T47D (cell line): ENCODE measurements at regions not wholly inside any gene's neighbourhood (a gene's known extent, or its start where the extent isn't known, plus 50 kb on each side); places are given as distances from the start of the nearest gene placed in this dataset.

ENCODE experiments used
- DNase-seq, 2 experiments: peaks; one replicate each; pipeline versions ENCODE4 v3.0.0 to v3.0.0-alpha.2; 2011 to 2012; ENCODE audit warnings: low read depth in 1 of 2, low spot score in 1 of 2
- JUND ChIP-seq: IDR thresholded peaks from 2 replicates; pipeline ENCODE4 v1.6.1; 2012; ENCODE audit warnings: low read depth
- in situ Hi-C: cut with HindIII; loops from 2 replicates; pipeline ENCODE4 v1.10.0; 2016; ENCODE audit warnings: low sequenced_read_pairs, low pct_unique_long_range_greater_than_20kb

- in situ Hi-C loops = no loop called here
- TF ChIP-seq JUND = no peak
- DNase-seq = no peak
These were observed 117.6 kb downstream of the SLC25A47 start for GRCh38 chr14:100440758-100441203.

- DNase-seq = no peak
- no peak for TF ChIP-seq JUND
- in situ Hi-C loops = no loop called here
These were observed 118.3 kb downstream of the SLC25A47 start for GRCh38 chr14:100441271-100441947.

- TF ChIP-seq JUND = no peak
- no peak for DNase-seq
- in situ Hi-C loops = no loop called here
These were observed 118.9 kb downstream of the SLC25A47 start for GRCh38 chr14:100442036-100442435.

DNA sequence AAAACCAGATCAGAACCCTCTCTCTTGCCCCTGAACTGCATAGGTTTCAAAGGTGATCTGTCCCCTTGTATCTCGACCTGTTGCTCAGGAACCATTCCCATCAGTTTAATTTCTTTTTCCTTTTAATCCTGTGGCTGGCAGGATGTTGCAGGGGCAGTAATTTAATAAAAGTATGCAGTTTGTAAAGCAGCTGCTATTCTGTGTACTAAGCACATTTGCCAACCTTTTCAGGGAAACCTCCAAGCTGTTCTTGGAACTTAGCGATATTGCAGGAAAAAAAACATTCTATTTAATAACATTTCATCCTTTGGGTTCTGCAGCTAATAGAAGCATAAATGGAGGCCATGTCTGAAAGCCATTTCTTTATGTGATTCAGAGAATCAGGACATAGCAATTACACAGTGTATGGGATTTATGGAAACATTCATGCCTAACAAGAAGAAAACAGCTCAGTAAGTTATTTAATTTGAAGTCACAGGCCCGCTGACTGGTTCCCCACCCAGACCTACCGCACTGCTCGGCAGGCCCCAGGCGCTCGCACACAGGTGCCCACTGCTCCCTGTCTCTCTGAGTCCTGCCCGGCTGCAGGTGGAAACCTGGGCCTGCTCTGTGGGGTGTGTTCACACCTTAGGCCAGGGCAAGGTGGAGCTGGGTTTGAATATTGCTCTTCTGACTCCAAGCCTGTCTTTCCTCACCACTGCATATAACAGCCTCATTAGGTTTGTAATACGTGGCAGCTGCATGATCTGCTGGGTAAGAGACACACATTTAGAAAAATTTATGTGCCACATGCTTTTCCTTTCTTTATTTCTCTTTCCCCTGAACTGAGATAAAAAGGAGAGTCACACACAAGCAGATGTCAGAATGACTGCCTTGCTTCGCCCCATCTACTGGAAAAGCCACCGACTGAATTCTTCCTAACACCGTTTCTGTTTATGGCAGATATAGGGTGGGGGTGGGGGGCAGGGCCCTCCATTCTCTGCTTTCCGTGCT lies 119.7 kb downstream of the SLC25A47 start:
- DNase-seq = no peak
- TF ChIP-seq JUND = no peak
- in situ Hi-C loops = no loop called here

- in situ Hi-C loops = no loop called here
- DNase-seq = no peak
- no peak for TF ChIP-seq JUND
These were observed 120.5 kb downstream of the SLC25A47 start for GRCh38 chr14:100443603-100444002.

DNA sequence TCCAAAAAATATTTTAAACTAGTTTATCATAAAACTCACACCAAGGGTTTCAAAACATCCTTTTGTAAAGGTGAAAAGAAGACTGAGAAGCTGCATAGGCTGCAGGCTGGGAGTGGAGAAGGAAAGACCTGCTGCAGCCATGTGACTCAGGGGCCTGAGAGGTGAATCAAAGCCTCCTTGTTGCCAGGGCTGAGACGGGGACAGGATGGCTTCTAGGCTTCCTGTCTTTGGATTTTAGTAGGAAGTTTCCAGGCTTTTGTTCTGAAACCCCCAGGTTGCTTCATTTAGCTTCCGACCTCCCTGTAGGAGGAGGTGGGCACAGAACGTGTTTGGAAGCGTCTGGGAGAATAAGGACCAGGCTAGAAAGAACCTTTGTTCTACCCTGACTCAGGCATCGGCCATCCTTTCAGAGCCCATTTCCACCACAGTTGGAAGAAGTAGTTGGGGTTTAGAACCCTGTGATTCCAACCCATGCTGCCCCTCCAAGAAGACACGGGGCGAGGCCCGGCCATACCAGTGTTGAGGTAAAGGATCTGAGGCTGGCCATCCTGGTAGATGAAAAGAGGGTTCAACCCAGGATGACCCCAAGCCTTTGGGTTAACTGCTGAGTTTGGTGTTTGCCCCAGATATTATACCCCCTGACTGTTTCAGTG lies 122.4 kb downstream of the SLC25A47 start:
- DNase-seq = no peak
- in situ Hi-C loops = no loop called here
- no peak for TF ChIP-seq JUND

DNA sequence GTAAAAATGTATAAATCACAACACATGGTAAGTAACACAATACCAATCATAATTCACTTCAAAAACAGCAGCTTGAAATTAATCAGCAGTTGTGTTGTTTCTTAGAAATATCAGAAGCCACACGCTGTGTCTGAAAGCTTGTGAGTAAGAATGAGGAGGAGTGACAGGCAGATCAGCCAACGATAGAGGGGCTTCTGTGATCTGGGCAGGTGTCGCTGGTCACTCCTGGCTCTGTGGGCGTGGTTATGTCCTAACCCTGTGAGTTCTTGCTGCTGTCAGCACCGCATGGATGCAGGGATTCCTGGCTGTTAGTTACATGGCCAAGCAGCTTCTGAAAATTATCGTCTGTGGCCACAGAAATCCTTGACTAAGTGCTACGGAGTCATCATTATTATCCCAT lies 123.4 kb downstream of the SLC25A47 start:
- in situ Hi-C loops = no loop called here

GRCh38 chr14:100448376-100448775 lies 125.2 kb downstream of the SLC25A47 start:
- no peak for DNase-seq
- no peak for TF ChIP-seq JUND
- in situ Hi-C loops = no loop called here

More for the DNA sequence above, 123.4 kb downstream of the SLC25A47 start:
- TF ChIP-seq JUND = no peak
- peak in 1 of 2 experiments; percentile 13 for DNase-seq

- no peak for TF ChIP-seq JUND
- no peak for DNase-seq
These were observed 126.3 kb downstream of the SLC25A47 start for GRCh38 chr14:100449225-100449987.

GRCh38 chr14:100450049-100450448 lies 126.9 kb downstream of the SLC25A47 start:
- DNase-seq = no peak
- TF ChIP-seq JUND = no peak
- in situ Hi-C loops = no loop called here

More at GRCh38 chr14:100449225-100449987, 126.3 kb downstream of the SLC25A47 start:
- in situ Hi-C loops = no loop called here

- no peak for TF ChIP-seq JUND
- DNase-seq = no peak
- in situ Hi-C loops = no loop called here
These were observed 127.6 kb downstream of the SLC25A47 start for GRCh38 chr14:100450736-100451135.

DNA sequence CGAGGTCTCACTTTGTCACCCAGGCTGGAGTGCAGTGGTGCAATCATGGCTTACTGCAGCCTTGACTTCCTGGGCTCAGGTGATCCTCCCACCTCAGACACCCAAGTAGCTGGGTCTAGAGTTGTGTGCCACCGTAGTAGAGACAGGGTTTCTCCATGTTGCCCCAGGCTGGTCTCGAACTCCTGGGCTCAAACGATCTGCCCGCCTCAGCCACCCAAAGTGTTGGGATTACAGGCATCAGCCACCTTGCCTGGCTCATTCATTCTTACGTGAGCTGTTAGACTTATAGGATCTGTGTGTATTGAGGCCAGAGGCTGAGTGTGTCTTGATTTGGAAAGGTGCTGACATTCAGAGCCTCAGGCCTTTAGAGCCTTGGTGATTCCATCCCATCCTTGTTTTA lies 128.1 kb downstream of the SLC25A47 start:
- TF ChIP-seq JUND = no peak
- in situ Hi-C loops = no loop called here
- no peak for DNase-seq
